ENCODE measurements at regions not wholly inside any gene's neighbourhood (a gene's known extent, or its start where the extent isn't known, plus 50 kb on each side); places are given as distances from the start of the nearest gene placed in this dataset.

DNA sequence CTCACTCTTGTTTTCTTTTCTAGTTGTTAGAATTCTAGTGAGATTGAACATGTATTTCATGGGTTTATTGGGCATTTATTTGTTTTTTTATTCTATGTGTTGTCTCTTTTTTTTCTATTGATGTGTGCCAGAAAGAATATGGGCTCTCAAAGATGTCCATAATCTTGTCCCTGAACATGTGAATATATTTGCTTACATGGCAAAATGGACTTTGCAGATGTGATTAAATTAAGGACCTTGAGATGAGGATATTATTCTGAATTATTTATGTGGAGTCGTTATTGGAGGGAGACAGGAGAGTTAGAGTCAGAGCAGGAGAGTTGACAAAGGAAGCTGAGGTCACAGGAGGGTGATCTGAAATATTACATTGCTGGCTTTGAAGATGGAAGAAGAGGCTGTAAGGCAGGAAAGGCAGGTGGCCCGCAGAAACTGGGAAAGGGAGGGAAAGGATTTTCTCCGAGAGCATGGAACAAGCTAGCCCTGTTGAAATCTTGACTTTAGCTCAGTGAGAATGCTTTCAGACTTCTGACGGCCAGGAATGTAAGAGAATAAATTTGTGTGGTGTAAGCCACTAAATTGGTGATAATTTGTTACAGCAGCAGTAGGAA, 82.8 kb downstream of the NABP1 start:
- Histone ChIP-seq H2AFZ (ENCODE audit: low read depth, low read length) (no peak overlapping the region), H3K27me3 (ENCODE audit: control insufficient read depth in 2 of 2, insufficient read depth in 2 of 2, low read length in 2 of 2) (peaks cover 0 to 5% of the 10 kb centered on the region in 2 experiments), H3K27ac (ENCODE audit: insufficient read depth, low read depth, low read length) (no peak overlapping the region), H4K20me1 (replicated peaks; ENCODE audit: control insufficient read depth, extremely low read depth, insufficient read depth, low read length) (no peaks in the 10 kb centered on the region), H3K4me2 (ENCODE audit: insufficient read depth, low read length) (no peak overlapping the region), H3K9me3 (replicated peaks; ENCODE audit: control insufficient read depth, insufficient read depth, low read length) (no peaks in the 10 kb centered on the region), H3K4me3 (replicated peaks in 1 of 3; ENCODE audit: insufficient read depth in 1 of 3, low read depth in 1 of 3, low read length in 3 of 3) (no peak overlapping the region), H3K9me1 (replicated peaks; ENCODE audit: control insufficient read depth, extremely low read depth, insufficient read depth, low read length) (no peaks in the 10 kb centered on the region), H3K4me1 (ENCODE audit: control insufficient read depth, extremely low read depth, insufficient read depth, low read length) (no peaks in the 10 kb centered on the region), H3K79me2 (ENCODE audit: control insufficient read depth, insufficient read depth, low read length) (no peaks in the 10 kb centered on the region), H3K36me3 (ENCODE audit: control insufficient read depth in 2 of 2, extremely low read depth in 1 of 2, insufficient read depth in 2 of 2, low read length in 2 of 2) (no peaks in the 10 kb centered on the region), H3K9ac (replicated peaks; ENCODE audit: extremely low read depth, insufficient read depth, low read length) (no peak overlapping the region)
- POLR2A ChIA-PET: interaction anchor here (0.7 kb wide), 1 partner anchor 290 kb away, joined by 3 read pairs; no protein-coding TSS in a partner anchor
- BruUV-seq (replicated peaks): no TSS peak
- intact Hi-C loops (cut with micrococcal nuclease): no loop called here
- DNase-seq (ENCODE audit: low read depth, low spot score) (no peak), FAIRE-seq (no peak)
- dilution Hi-C loops (cut with MboI; ENCODE audit: extremely low pct_ligation_motif_present, low sequenced_read_pairs): no loop called here
- no peak for TF ChIP-seq POLR2AphosphoS5 (IDR thresholded peaks at IDR 0.05; ENCODE audit: insufficient read depth, low read depth, low read length)
- TF ChIP-seq MYC (IDR thresholded peaks at IDR 0.05; ENCODE audit: low read depth, low read length): no peak
- TF ChIP-seq POLR2A (IDR thresholded peaks at IDR 0.05; ENCODE audit: low read depth, low read length): no peak
- TF ChIP-seq EZH2 (IDR thresholded peaks at IDR 0.05; ENCODE audit: borderline replicate concordance, low read depth, low read length, severe bottlenecking): no peak
- TF ChIP-seq MAX (IDR thresholded peaks at IDR 0.05; ENCODE audit: insufficient read depth, insufficient read length): no peak
- TF ChIP-seq FOS (IDR thresholded peaks at IDR 0.05; ENCODE audit: borderline replicate concordance, insufficient read depth, low read length): no peak
- TF ChIP-seq, protein P1, sequence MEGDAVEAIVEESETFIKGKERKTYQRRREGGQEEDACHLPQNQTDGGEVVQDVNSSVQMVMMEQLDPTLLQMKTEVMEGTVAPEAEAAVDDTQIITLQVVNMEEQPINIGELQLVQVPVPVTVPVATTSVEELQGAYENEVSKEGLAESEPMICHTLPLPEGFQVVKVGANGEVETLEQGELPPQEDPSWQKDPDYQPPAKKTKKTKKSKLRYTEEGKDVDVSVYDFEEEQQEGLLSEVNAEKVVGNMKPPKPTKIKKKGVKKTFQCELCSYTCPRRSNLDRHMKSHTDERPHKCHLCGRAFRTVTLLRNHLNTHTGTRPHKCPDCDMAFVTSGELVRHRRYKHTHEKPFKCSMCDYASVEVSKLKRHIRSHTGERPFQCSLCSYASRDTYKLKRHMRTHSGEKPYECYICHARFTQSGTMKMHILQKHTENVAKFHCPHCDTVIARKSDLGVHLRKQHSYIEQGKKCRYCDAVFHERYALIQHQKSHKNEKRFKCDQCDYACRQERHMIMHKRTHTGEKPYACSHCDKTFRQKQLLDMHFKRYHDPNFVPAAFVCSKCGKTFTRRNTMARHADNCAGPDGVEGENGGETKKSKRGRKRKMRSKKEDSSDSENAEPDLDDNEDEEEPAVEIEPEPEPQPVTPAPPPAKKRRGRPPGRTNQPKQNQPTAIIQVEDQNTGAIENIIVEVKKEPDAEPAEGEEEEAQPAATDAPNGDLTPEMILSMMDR (IDR thresholded peaks at IDR 0.05; ENCODE audit: extremely low read depth in 1 of 2, insufficient read depth in 1 of 2, low read depth in 1 of 2, low read length in 2 of 2): no peak
- TF ChIP-seq JUN (IDR thresholded peaks at IDR 0.05; ENCODE audit: borderline replicate concordance, insufficient read depth, insufficient read length, low read depth): no peak
- no peak for TF ChIP-seq GATA2 (IDR thresholded peaks at IDR 0.05; ENCODE audit: insufficient read depth, insufficient read length, low read depth, low read length)
- CTCF ChIA-PET: interaction anchor here (1.0 to 1.3 kb wide), 2 partner anchors 51 to 402 kb away, joined by 3 to 4 read pairs; no protein-coding TSS in a partner anchor
